MM.1S (cell line): ENCODE measurements at regions not wholly inside any gene's neighbourhood (a gene's known extent, or its start where the extent isn't known, plus 50 kb on each side); places are given as distances from the start of the nearest gene placed in this dataset.

Experiments
- EZH2phosphoT487 ChIP-seq: fragments of 300-600 bp; sonication (generic); IDR thresholded peaks from 2 replicates; pipeline ENCODE4 v1.6.1; 2018; ENCODE audit warnings: antibody characterized with exemption, low read length
- TF ChIP-seq, protein P1 (sequence below): fragments of 300-600 bp; sonication (generic); IDR thresholded peaks from 2 replicates; pipeline ENCODE4 v1.5.1; 2016; ENCODE audit warnings: antibody characterized with exemption, low read length, mixed read lengths

DNA sequence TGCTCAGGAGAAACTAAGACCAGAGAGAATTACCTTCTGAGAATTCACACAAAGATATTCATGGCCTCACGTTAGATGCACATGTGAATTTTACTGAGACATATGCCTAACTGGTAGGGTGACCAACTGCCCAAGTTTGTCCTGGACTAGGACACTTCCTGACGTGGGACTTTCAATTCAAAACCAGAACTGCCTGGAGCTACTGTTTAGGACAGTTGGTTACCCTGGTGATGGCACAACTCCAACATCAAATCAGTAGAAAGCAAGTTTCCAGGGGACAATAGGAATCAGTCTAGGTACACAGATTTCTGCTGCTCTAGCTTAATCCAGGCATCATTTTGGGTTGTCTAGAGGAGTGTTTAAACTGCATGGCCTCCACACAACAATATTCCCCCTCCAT is 178.7 kb downstream of the GXYLT1 start:
- TF ChIP-seq, protein P1, sequence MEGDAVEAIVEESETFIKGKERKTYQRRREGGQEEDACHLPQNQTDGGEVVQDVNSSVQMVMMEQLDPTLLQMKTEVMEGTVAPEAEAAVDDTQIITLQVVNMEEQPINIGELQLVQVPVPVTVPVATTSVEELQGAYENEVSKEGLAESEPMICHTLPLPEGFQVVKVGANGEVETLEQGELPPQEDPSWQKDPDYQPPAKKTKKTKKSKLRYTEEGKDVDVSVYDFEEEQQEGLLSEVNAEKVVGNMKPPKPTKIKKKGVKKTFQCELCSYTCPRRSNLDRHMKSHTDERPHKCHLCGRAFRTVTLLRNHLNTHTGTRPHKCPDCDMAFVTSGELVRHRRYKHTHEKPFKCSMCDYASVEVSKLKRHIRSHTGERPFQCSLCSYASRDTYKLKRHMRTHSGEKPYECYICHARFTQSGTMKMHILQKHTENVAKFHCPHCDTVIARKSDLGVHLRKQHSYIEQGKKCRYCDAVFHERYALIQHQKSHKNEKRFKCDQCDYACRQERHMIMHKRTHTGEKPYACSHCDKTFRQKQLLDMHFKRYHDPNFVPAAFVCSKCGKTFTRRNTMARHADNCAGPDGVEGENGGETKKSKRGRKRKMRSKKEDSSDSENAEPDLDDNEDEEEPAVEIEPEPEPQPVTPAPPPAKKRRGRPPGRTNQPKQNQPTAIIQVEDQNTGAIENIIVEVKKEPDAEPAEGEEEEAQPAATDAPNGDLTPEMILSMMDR, result no peak
- TF ChIP-seq EZH2phosphoT487, result no peak
